ENCODE measurements at regions not wholly inside any gene's neighbourhood (a gene's known extent, or its start where the extent isn't known, plus 50 kb on each side); places are given as distances from the start of the nearest gene placed in this dataset.

DNA sequence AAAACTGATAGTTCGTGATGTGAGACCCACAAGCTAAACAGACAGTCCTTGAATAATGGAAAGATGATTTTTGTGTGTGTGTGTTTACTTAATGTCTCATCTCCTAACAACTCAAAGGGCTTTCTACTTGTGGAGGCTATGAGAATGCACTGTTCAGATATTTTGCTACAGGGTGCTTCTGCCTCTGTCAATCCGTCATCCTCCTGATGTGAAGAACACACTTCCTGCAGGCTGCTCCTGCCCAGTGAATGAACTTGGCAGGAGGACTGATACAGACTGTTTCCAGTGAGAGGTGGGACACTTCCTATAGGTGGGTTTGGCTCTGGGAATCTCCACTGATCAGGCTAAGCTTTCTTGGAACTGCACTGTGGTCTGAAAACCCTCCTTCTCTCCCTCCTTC is 168.4 kb upstream of the STARD13 start:
- no peak overlapping the region for H2BK5ac ChIP-seq (ENCODE audit: low read depth, low read length, poor library complexity)
- no peak overlapping the region for H2AFZ ChIP-seq (ENCODE audit: insufficient read depth, low read length, poor library complexity)
- H3K4me1 ChIP-seq (ENCODE audit: control insufficient read depth in 1 of 2, insufficient read depth in 2 of 2, low read length in 2 of 2), result no peaks in the 10 kb centered on the region
- no peaks in the 10 kb centered on the region for H3K27me3 ChIP-seq (ENCODE audit: insufficient read depth, low read length)
- no peak overlapping the region for H3K4ac ChIP-seq (ENCODE audit: low read depth, low read length)
- no peak overlapping the region for H3K23ac ChIP-seq (ENCODE audit: low read length)
- H2AK5ac ChIP-seq (ENCODE audit: low read length), result no peak overlapping the region
- H3K9me3 ChIP-seq (ENCODE audit: insufficient read depth, low read depth, low read length), result no peaks in the 10 kb centered on the region
- H3K18ac ChIP-seq (ENCODE audit: low read length), result no peak overlapping the region
- no peaks in the 10 kb centered on the region for H3K36me3 ChIP-seq (ENCODE audit: control insufficient read depth in 1 of 2, insufficient read depth in 2 of 2, low read length in 2 of 2)
- no peaks in the 10 kb centered on the region for H3K79me1 ChIP-seq (ENCODE audit: low read length)
- no peaks in the 10 kb centered on the region for H3K79me2 ChIP-seq (ENCODE audit: control insufficient read depth, insufficient read depth, low read length, poor library complexity)
- no peak overlapping the region for H4K12ac ChIP-seq (ENCODE audit: low read depth, low read length)
- no peak overlapping the region for H3K4me2 ChIP-seq (ENCODE audit: low read length)
- no peak overlapping the region for H2BK120ac ChIP-seq (ENCODE audit: insufficient read depth, low read length, poor library complexity)
- no peak overlapping the region for H2BK12ac ChIP-seq (ENCODE audit: low read length)
- H3K14ac ChIP-seq (ENCODE audit: low read length), result no peak overlapping the region
- H3K4me3 ChIP-seq (ENCODE audit: low read depth, low read length), result no peak overlapping the region
- DNase-seq, result no peak
- WGBS (ENCODE audit: extremely low coverage, insufficient coverage, insufficient read length), result no CpG with 5 or more reads among the region's 2 CpGs
- H4K8ac ChIP-seq (ENCODE audit: low read depth, low read length), result no peak overlapping the region
- no peak overlapping the region for H3K9ac ChIP-seq (ENCODE audit: low read length)
- no peak overlapping the region for H4K91ac ChIP-seq (ENCODE audit: low read depth, low read length)
- H3K27ac ChIP-seq (ENCODE audit: low read depth, low read length), result no peak overlapping the region

DNA sequence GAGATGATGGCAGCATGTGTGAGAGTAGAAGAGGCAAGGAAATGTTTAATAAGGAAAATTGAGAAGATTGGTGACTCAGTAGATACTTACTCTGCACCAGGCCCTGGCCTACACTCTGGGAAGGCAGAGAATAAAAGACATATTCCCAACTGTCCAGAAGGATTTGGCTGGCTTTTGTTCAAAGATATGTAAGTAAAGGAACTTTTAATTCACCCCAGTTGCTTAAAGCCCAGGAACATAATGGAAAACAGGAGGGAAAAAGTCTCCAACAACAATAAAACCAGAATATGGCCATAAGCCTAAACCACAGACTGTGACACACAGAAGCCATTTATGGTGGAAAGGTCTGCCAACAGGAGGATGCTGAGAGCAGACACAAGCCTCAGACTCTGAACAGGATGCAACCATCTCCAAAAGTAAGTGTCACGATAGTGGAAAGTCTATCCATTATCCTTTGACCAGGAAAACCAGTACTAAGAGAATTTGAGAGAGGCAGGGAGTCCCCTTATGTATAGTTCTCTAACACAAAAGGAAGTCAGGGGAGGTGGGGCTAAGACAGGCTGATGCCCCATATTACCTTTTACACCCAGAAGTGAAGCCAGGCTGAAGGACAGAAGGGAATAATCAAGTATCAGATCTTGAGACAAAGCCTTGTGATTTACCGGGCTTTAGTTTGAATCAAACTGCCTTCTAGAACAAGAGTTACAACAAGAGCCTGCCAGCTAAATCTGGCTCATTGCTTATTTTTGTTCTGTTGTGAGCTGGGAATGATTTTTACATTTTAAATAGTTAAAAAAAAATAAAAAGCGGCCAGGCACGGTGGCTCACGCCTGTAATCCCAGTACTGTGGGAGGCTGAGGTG is 169.5 kb upstream of the STARD13 start:
- no peak overlapping the region for H3K23ac ChIP-seq (ENCODE audit: low read length)
- H2AFZ ChIP-seq (ENCODE audit: insufficient read depth, low read length, poor library complexity), result no peak overlapping the region
- no peaks in the 10 kb centered on the region for H3K79me1 ChIP-seq (ENCODE audit: low read length)
- H3K4ac ChIP-seq (ENCODE audit: low read depth, low read length), result no peak overlapping the region
- DNase-seq, result no peak
- no CpG with 5 or more reads among the region's 5 CpGs for WGBS (ENCODE audit: extremely low coverage, insufficient coverage, insufficient read length)
- H3K4me1 ChIP-seq (ENCODE audit: control insufficient read depth in 1 of 2, insufficient read depth in 2 of 2, low read length in 2 of 2), result no peaks in the 10 kb centered on the region
- no peak overlapping the region for H2BK5ac ChIP-seq (ENCODE audit: low read depth, low read length, poor library complexity)
- H3K9ac ChIP-seq (ENCODE audit: low read length), result no peak overlapping the region
- H3K4me3 ChIP-seq (ENCODE audit: low read depth, low read length), result no peak overlapping the region
- no peaks in the 10 kb centered on the region for H3K79me2 ChIP-seq (ENCODE audit: control insufficient read depth, insufficient read depth, low read length, poor library complexity)
- H3K4me2 ChIP-seq (ENCODE audit: low read length), result no peak overlapping the region
- H4K12ac ChIP-seq (ENCODE audit: low read depth, low read length), result no peak overlapping the region
- no peak overlapping the region for H3K14ac ChIP-seq (ENCODE audit: low read length)
- H4K8ac ChIP-seq (ENCODE audit: low read depth, low read length), result no peak overlapping the region
- no peak overlapping the region for H2AK5ac ChIP-seq (ENCODE audit: low read length)
- no peaks in the 10 kb centered on the region for H3K9me3 ChIP-seq (ENCODE audit: insufficient read depth, low read depth, low read length)
- H3K36me3 ChIP-seq (ENCODE audit: control insufficient read depth in 1 of 2, insufficient read depth in 2 of 2, low read length in 2 of 2), result no peaks in the 10 kb centered on the region
- H2BK12ac ChIP-seq (ENCODE audit: low read length), result no peak overlapping the region
- no peak overlapping the region for H3K27ac ChIP-seq (ENCODE audit: low read depth, low read length)
- no peaks in the 10 kb centered on the region for H3K27me3 ChIP-seq (ENCODE audit: insufficient read depth, low read length)
- H3K18ac ChIP-seq (ENCODE audit: low read length), result no peak overlapping the region
- H2BK120ac ChIP-seq (ENCODE audit: insufficient read depth, low read length, poor library complexity), result no peak overlapping the region
- H4K91ac ChIP-seq (ENCODE audit: low read depth, low read length), result no peak overlapping the region

DNA sequence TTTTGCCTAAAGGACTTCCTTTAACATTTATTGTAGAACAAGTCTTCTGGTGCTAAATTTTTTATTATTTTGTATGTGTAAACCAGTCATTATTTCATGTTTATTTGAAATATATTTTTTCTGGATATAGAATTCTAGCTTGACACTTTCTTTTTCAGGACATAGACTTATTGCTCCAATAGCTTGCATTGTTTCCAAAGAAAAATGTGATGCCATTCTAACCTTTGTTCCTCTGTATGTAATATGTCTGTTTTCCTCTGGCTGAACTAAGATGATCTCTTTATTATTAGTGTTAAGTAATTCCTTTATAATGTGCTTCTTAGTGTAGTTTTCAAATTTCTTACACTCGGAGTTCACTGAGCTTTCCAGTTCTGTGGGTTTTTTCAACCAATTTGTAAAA is 174.1 kb upstream of the STARD13 start:
- Histone ChIP-seq H3K14ac (ENCODE audit: low read length) (no peak overlapping the region), H3K9ac (ENCODE audit: low read length) (no peak overlapping the region), H3K18ac (ENCODE audit: low read length) (no peak overlapping the region), H4K8ac (ENCODE audit: low read depth, low read length) (no peak overlapping the region), H3K9me3 (ENCODE audit: insufficient read depth, low read depth, low read length) (no peaks in the 10 kb centered on the region), H4K91ac (ENCODE audit: low read depth, low read length) (no peak overlapping the region), H2BK120ac (ENCODE audit: insufficient read depth, low read length, poor library complexity) (no peak overlapping the region), H2BK5ac (ENCODE audit: low read depth, low read length, poor library complexity) (no peak overlapping the region), H3K4me2 (ENCODE audit: low read length) (no peak overlapping the region), H2BK12ac (ENCODE audit: low read length) (no peak overlapping the region), H3K4me3 (ENCODE audit: low read depth, low read length) (no peak overlapping the region), H3K4me1 (ENCODE audit: control insufficient read depth in 1 of 2, insufficient read depth in 2 of 2, low read length in 2 of 2) (no peaks in the 10 kb centered on the region), H3K27ac (ENCODE audit: low read depth, low read length) (no peak overlapping the region), H4K12ac (ENCODE audit: low read depth, low read length) (no peak overlapping the region), H3K4ac (ENCODE audit: low read depth, low read length) (no peak overlapping the region), H3K23ac (ENCODE audit: low read length) (no peak overlapping the region), H3K79me2 (ENCODE audit: control insufficient read depth, insufficient read depth, low read length, poor library complexity) (no peaks in the 10 kb centered on the region), H3K27me3 (ENCODE audit: insufficient read depth, low read length) (no peaks in the 10 kb centered on the region), H3K36me3 (ENCODE audit: control insufficient read depth in 1 of 2, insufficient read depth in 2 of 2, low read length in 2 of 2) (no peaks in the 10 kb centered on the region), H2AK5ac (ENCODE audit: low read length) (no peak overlapping the region), H3K79me1 (ENCODE audit: low read length) (no peaks in the 10 kb centered on the region), H2AFZ (ENCODE audit: insufficient read depth, low read length, poor library complexity) (no peak overlapping the region)
- WGBS (ENCODE audit: extremely low coverage, insufficient coverage, insufficient read length), result no CpG with 5 or more reads among the region's 1 CpG
- DNase-seq, result no peak

GRCh38 chr13:33462109-33462508 is 176.6 kb upstream of the STARD13 start:
- Histone ChIP-seq H3K9me3 (ENCODE audit: insufficient read depth, low read depth, low read length) (no peaks in the 10 kb centered on the region), H2BK12ac (ENCODE audit: low read length) (no peak overlapping the region), H4K91ac (ENCODE audit: low read depth, low read length) (no peak overlapping the region), H2BK120ac (ENCODE audit: insufficient read depth, low read length, poor library complexity) (no peak overlapping the region), H3K9ac (ENCODE audit: low read length) (no peak overlapping the region), H3K27me3 (ENCODE audit: insufficient read depth, low read length) (no peaks in the 10 kb centered on the region), H3K79me1 (ENCODE audit: low read length) (no peaks in the 10 kb centered on the region), H3K4me2 (ENCODE audit: low read length) (no peak overlapping the region), H3K27ac (ENCODE audit: low read depth, low read length) (no peak overlapping the region), H3K4me1 (ENCODE audit: control insufficient read depth in 1 of 2, insufficient read depth in 2 of 2, low read length in 2 of 2) (no peaks in the 10 kb centered on the region), H3K79me2 (ENCODE audit: control insufficient read depth, insufficient read depth, low read length, poor library complexity) (no peaks in the 10 kb centered on the region), H3K4ac (ENCODE audit: low read depth, low read length) (no peak overlapping the region), H3K18ac (ENCODE audit: low read length) (no peak overlapping the region), H2BK5ac (ENCODE audit: low read depth, low read length, poor library complexity) (no peak overlapping the region), H2AFZ (ENCODE audit: insufficient read depth, low read length, poor library complexity) (no peak overlapping the region), H2AK5ac (ENCODE audit: low read length) (no peak overlapping the region), H3K23ac (ENCODE audit: low read length) (no peak overlapping the region), H4K8ac (ENCODE audit: low read depth, low read length) (no peak overlapping the region), H4K12ac (ENCODE audit: low read depth, low read length) (no peak overlapping the region), H3K36me3 (ENCODE audit: control insufficient read depth in 1 of 2, insufficient read depth in 2 of 2, low read length in 2 of 2) (no peaks in the 10 kb centered on the region), H3K4me3 (ENCODE audit: low read depth, low read length) (no peak overlapping the region), H3K14ac (ENCODE audit: low read length) (no peak overlapping the region)
- WGBS (ENCODE audit: extremely low coverage, insufficient coverage, insufficient read length), result 100% methylated on average over 1 of the region's 4 CpGs
- no peak for DNase-seq

All from trophoblast cell (in vitro differentiated cells and primary cell).